HepG2 (cell line): ENCODE measurements at regions not wholly inside any gene's neighbourhood (a gene's known extent, or its start where the extent isn't known, plus 50 kb on each side); places are given as distances from the start of the nearest gene placed in this dataset.

Source experiments
- ATAC-seq: fragments of 200-7000 bp; cut with Tn5 transposase; 3 replicates; pipeline ENCODE4 v1.9.1; 2020; ENCODE audit warnings: mild to moderate bottlenecking, moderate library complexity
- BruUV-seq: library from RNA; stranded (reverse); fragments of 400-500 nt; replicated peaks from 2 replicates; lab custom pipeline; 2021; lab: Mats Ljungman, UMichigan
- CTCF ChIA-PET: fragments of 300-600 bp; formaldehyde crosslinking; extraction: SDS; loops from one replicate; lab custom pipeline; 2021; ENCODE audit warnings: low total read pairs, inconsistent platforms, low intra/inter-chr PET ratio; lab: Yijun Ruan, JAX
- POLR2A ChIA-PET: fragments of 350-600 bp; sonication (Branson Sonifier 250); formaldehyde crosslinking; loops from one replicate; lab custom pipeline; 2020; ENCODE audit warnings: antibody characterized with exemption, inconsistent platforms; lab: Yijun Ruan, JAX
- DNase-seq: peaks from one replicate; pipeline ENCODE4 v3.0.0-alpha.2; 2015; ENCODE audit warnings: low spot score
- FAIRE-seq: peaks from 3 replicates; lab custom pipeline; 2011; peaks lifted over from hg19 to GRCh38; lab: Jason Lieb, UNC
- H2AFZ ChIP-seq: one replicate; pipeline ENCODE4 v1.6.1; 2011; ENCODE audit warnings: low read length, inconsistent platforms
- H3K27ac ChIP-seq: fragments of 300-600 bp; 3 replicates; pipeline ENCODE4 v1.8.0; 2011; ENCODE audit warnings: mixed run types, mild to moderate bottlenecking, mixed read lengths, low read length, inconsistent platforms; ENCODE audit not compliant: insufficient read depth; ENCODE audit errors: extremely low read length
- H3K27me3 ChIP-seq, 2 experiments: fragments of 200-600 bp in 1 of 2; 2 replicates in 1 of 2; 3 replicates in 1 of 2; pipeline versions ENCODE4 v1.6.0 to v1.8.0; 2011; ENCODE audit warnings: low read length in 2 of 2, mild to moderate bottlenecking in 2 of 2, moderate library complexity in 2 of 2, inconsistent platforms in 1 of 2; ENCODE audit not compliant: insufficient read depth in 2 of 2, control insufficient read depth in 1 of 2
- H3K36me3 ChIP-seq, 2 experiments: fragments of 200-600 bp in 1 of 2; replicated peaks in 1 of 2; 2 replicates in 1 of 2; 3 replicates in 1 of 2; pipeline versions ENCODE4 v1.5.1 to v1.8.0; 2011; ENCODE audit warnings: low read length in 2 of 2, inconsistent platforms in 1 of 2; ENCODE audit not compliant: insufficient read depth in 2 of 2, control insufficient read depth in 1 of 2
- H3K4me1 ChIP-seq: 2 replicates; pipeline ENCODE4 v1.5.1; 2012; ENCODE audit warnings: low read length, inconsistent platforms; ENCODE audit not compliant: insufficient read depth
- H3K4me2 ChIP-seq: 2 replicates; pipeline ENCODE4 v1.6.0; 2011; ENCODE audit warnings: low read depth, low read length, inconsistent platforms
- H3K4me3 ChIP-seq, 3 experiments: fragments of 200-600 bp in 1 of 3; sonication (generic), shearing (Covaris generic) in 1 of 3; replicated peaks in 1 of 3; 2 replicates each; pipeline ENCODE4 v1.5.1; 2011 to 2016; ENCODE audit warnings: low read length in 3 of 3, inconsistent platforms in 2 of 3, low read depth in 2 of 3, mild to moderate bottlenecking in 2 of 3, control low read depth in 1 of 3, mixed read lengths in 1 of 3; ENCODE audit not compliant: insufficient read depth in 1 of 3
- H3K79me2 ChIP-seq: one replicate; pipeline ENCODE4 v1.6.1; 2011; ENCODE audit warnings: low read length, inconsistent platforms; ENCODE audit not compliant: insufficient read depth
- H3K9ac ChIP-seq: 2 replicates; pipeline ENCODE4 v1.6.0; 2011; ENCODE audit warnings: mild to moderate bottlenecking, low read depth, low read length, inconsistent platforms; ENCODE audit not compliant: insufficient read depth
- H3K9me3 ChIP-seq: 2 replicates; pipeline ENCODE4 v1.5.1; 2012; ENCODE audit warnings: mild to moderate bottlenecking, low read length
- H4K20me1 ChIP-seq: 2 replicates; pipeline ENCODE4 v1.6.0; 2011; ENCODE audit warnings: inconsistent platforms, mild to moderate bottlenecking, low read length, moderate library complexity; ENCODE audit not compliant: insufficient read depth
- CEBPB ChIP-seq: IDR thresholded peaks from 2 replicates; pipeline ENCODE4 v1.6.1; 2011; ENCODE audit warnings: low read depth, low read length, improper control_type of control experiment, borderline replicate concordance
- CEBPG ChIP-seq: IDR thresholded peaks from 2 replicates; pipeline ENCODE4 v1.6.1; 2016
- DBP ChIP-seq: sonication (generic); formaldehyde crosslinking; IDR thresholded peaks from 2 replicates; pipeline ENCODE4 v1.4.0; 2020; ENCODE audit warnings: missing genetic modification reagents; ENCODE audit errors: not compliant biosample characterization
- E2F1 ChIP-seq: sonication (generic); formaldehyde crosslinking; IDR thresholded peaks from 2 replicates; pipeline ENCODE4 v1.5.0; 2020; ENCODE audit warnings: missing genetic modification reagents
- GZF1 ChIP-seq: sonication (generic); formaldehyde crosslinking; IDR thresholded peaks from 2 replicates; pipeline ENCODE4 v1.5.1; 2020; ENCODE audit warnings: mild to moderate bottlenecking, missing genetic modification reagents
- HBP1 ChIP-seq: IDR thresholded peaks from 2 replicates; pipeline ENCODE4 v1.6.1; 2016; ENCODE audit warnings: low read depth, control low read depth
- RNF2 ChIP-seq: fragments of 450-650 bp; conservative IDR thresholded peaks from 2 replicates; pipeline ENCODE4 v1.6.1; 2016; ENCODE audit warnings: low read depth
- SOX13 ChIP-seq, 3 experiments: fragments of 450-650 bp in 1 of 3; sonication (generic) in 1 of 3; formaldehyde crosslinking in 1 of 3; IDR thresholded peaks in 2 of 3; conservative IDR thresholded peaks in 1 of 3; 2 replicates each; pipeline versions ENCODE4 v1.5.0 to v1.6.1; 2016 to 2020; ENCODE audit warnings: antibody characterized with exemption in 1 of 3, mild to moderate bottlenecking in 1 of 3, missing compliant biosample characterization in 1 of 3, missing genetic modification reagents in 1 of 3, moderate library complexity in 1 of 3
- ZHX2 ChIP-seq, 2 experiments: sonication (generic) in 1 of 2; formaldehyde crosslinking in 1 of 2; IDR thresholded peaks; 2 replicates each; pipeline versions ENCODE4 v1.6.1 to v1.9.0; 2014 to 2022; ENCODE audit warnings: antibody characterized with exemption in 1 of 2, borderline replicate concordance in 1 of 2, inconsistent platforms in 1 of 2, low read depth in 1 of 2, missing genetic modification reagents in 1 of 2
- ZKSCAN8 ChIP-seq: IDR thresholded peaks from 2 replicates; pipeline ENCODE4 v1.6.1; 2016; ENCODE audit warnings: borderline replicate concordance, missing genetic modification reagents, missing compliant biosample characterization
- ZNF44 ChIP-seq: sonication (generic); formaldehyde crosslinking; IDR thresholded peaks from 2 replicates; pipeline ENCODE4 v1.5.1; 2020; ENCODE audit warnings: mild to moderate bottlenecking, missing genetic modification reagents
- WGBS: methylation state at CpG from one replicate; pipeline ENCODE4 v1.1.6; 2017; ENCODE audit warnings: low lambda C conversion rate; 5-methylcytosine and 5-hydroxymethylcytosine counted together
- in situ Hi-C: cut with HindIII; loops from 2 replicates; pipeline ENCODE4 v1.10.0; 2017; ENCODE audit warnings: low pct_unique_long_range_greater_than_20kb; ENCODE audit not compliant: extremely low pct_ligation_motif_present
- intact Hi-C: fragments of 100-400 bp; cut with micrococcal nuclease; formaldehyde crosslinking; loops from one replicate; pipeline ENCODE4 v1.10.0; 2022; ENCODE audit not compliant: unreplicated experiment

- no peaks in the 10 kb centered on the region for H4K20me1 ChIP-seq
- intact Hi-C loops (no loop called here), in situ Hi-C loops (no loop called here)
- POLR2A ChIA-PET = no interaction called here
- no peak overlapping the region for H3K4me3 ChIP-seq
- H3K27ac ChIP-seq = no peak overlapping the region
- H3K27me3 ChIP-seq = no peaks in the 10 kb centered on the region
- DNase-seq (no peak), FAIRE-seq (no peak), ATAC-seq (no peak)
- no peak overlapping the region for H3K4me2 ChIP-seq
- H3K9ac ChIP-seq = no peak overlapping the region
- no peaks in the 10 kb centered on the region for H3K4me1 ChIP-seq
- no peaks in the 10 kb centered on the region for H3K9me3 ChIP-seq
- no TSS peak for BruUV-seq
- CTCF ChIA-PET = no interaction called here
- H3K36me3 ChIP-seq = no peaks in the 10 kb centered on the region
- no peak for TF ChIP-seq DBP (CRISPR knock-in tag)
- no peak for TF ChIP-seq ZKSCAN8
- TF ChIP-seq E2F1 (CRISPR knock-in tag) = no peak
- TF ChIP-seq ZNF44 (CRISPR knock-in tag) = no peak
- no peak for TF ChIP-seq HBP1 (CRISPR knock-in tag)
- no peak for TF ChIP-seq GZF1 (CRISPR knock-in tag)
- no peak for TF ChIP-seq CEBPG (CRISPR knock-in tag)
- TF ChIP-seq RNF2 = no peak
- no peak for TF ChIP-seq SOX13 (IDR thresholded peaks at IDR 0.05)
- no peak for TF ChIP-seq SOX13 (CRISPR knock-in tag; conservative IDR thresholded peaks at IDR 0.05 in 1 of 2, IDR thresholded peaks at IDR 0.05 in 1 of 2)
- no peak for TF ChIP-seq CEBPB
- TF ChIP-seq ZHX2 (IDR thresholded peaks at IDR 0.05; ENCODE audit: low read depth) = no peak
- no peak for TF ChIP-seq ZHX2 (CRISPR knock-in tag; IDR thresholded peaks at IDR 0.05; ENCODE audit: borderline replicate concordance)
- no peaks in the 10 kb centered on the region for H3K79me2 ChIP-seq
- WGBS = 19% methylated on average over 3 of the region's 3 CpGs
- no peak overlapping the region for H2AFZ ChIP-seq
These were observed 73.1 kb upstream of the CTSC start for GRCh38 chr11:88410656-88411055.
